ENCODE measurements at regions not wholly inside any gene's neighbourhood (a gene's known extent, or its start where the extent isn't known, plus 50 kb on each side); places are given as distances from the start of the nearest gene placed in this dataset.
"Not testable (repeated sequence)": the region's sequence is repeated elsewhere in the genome, so short reads cannot be mapped to it uniquely, and the experiment has no call there.

- H3K4me3 ChIP-seq (ENCODE audit: low read length): no peak overlapping the region
- no peaks in the 10 kb centered on the region for H3K9me3 ChIP-seq (ENCODE audit: control insufficient read depth, insufficient read depth, low read length)
- H3K27ac ChIP-seq (ENCODE audit: low read length): no peak overlapping the region
- no peaks in the 10 kb centered on the region for H3K36me3 ChIP-seq (ENCODE audit: control insufficient read depth, insufficient read depth, low read length)
- no CpG with 5 or more reads among the region's 22 CpGs for WGBS (ENCODE audit: insufficient coverage, insufficient read length)
- H3K27me3 ChIP-seq (ENCODE audit: control insufficient read depth, insufficient read depth, low read length): no peaks in the 10 kb centered on the region
- H3K4me1 ChIP-seq (ENCODE audit: control insufficient read depth, insufficient read depth, low read length): no peaks in the 10 kb centered on the region
- DNase-seq (ENCODE audit: low read depth, low spot score): no peak
Measured at GRCh38 chr6:170225852-170226417, 64.9 kb downstream of the DLL1 start.

GRCh38 chr6:170224694-170225660 is 65.9 kb downstream of the DLL1 start:
- no peak overlapping the region for H3K4me3 ChIP-seq (ENCODE audit: low read length)
- WGBS (ENCODE audit: insufficient coverage, insufficient read length): no CpG with 5 or more reads among the region's 23 CpGs
- H3K36me3 ChIP-seq (ENCODE audit: control insufficient read depth, insufficient read depth, low read length): no peaks in the 10 kb centered on the region
- DNase-seq (ENCODE audit: low read depth, low spot score): no peak
- no peaks in the 10 kb centered on the region for H3K27me3 ChIP-seq (ENCODE audit: control insufficient read depth, insufficient read depth, low read length)
- no peaks in the 10 kb centered on the region for H3K9me3 ChIP-seq (ENCODE audit: control insufficient read depth, insufficient read depth, low read length)
- H3K27ac ChIP-seq (ENCODE audit: low read length): no peak overlapping the region
- H3K4me1 ChIP-seq (ENCODE audit: control insufficient read depth, insufficient read depth, low read length): no peaks in the 10 kb centered on the region

- H3K4me1 ChIP-seq (ENCODE audit: control insufficient read depth, insufficient read depth, low read length): no peaks in the 10 kb centered on the region
- H3K9me3 ChIP-seq (ENCODE audit: control insufficient read depth, insufficient read depth, low read length): no peaks in the 10 kb centered on the region
- H3K36me3 ChIP-seq (ENCODE audit: control insufficient read depth, insufficient read depth, low read length): no peaks in the 10 kb centered on the region
- no CpG with 5 or more reads among the region's 25 CpGs for WGBS (ENCODE audit: insufficient coverage, insufficient read length)
- H3K27ac ChIP-seq (ENCODE audit: low read length): no peak overlapping the region
- DNase-seq (ENCODE audit: low read depth, low spot score): no peak
- no peaks in the 10 kb centered on the region for H3K27me3 ChIP-seq (ENCODE audit: control insufficient read depth, insufficient read depth, low read length)
- H3K4me3 ChIP-seq (ENCODE audit: low read length): no peak overlapping the region
Measured at GRCh38 chr6:170223718-170224693, 66.9 kb downstream of the DLL1 start.

- Histone ChIP-seq H3K27ac (ENCODE audit: low read length) (no peak overlapping the region), H3K9me3 (ENCODE audit: control insufficient read depth, insufficient read depth, low read length) (no peaks in the 10 kb centered on the region), H3K4me1 (ENCODE audit: control insufficient read depth, insufficient read depth, low read length) (no peaks in the 10 kb centered on the region), H3K4me3 (ENCODE audit: low read length) (no peak overlapping the region), H3K27me3 (ENCODE audit: control insufficient read depth, insufficient read depth, low read length) (no peaks in the 10 kb centered on the region), H3K36me3 (ENCODE audit: control insufficient read depth, insufficient read depth, low read length) (no peaks in the 10 kb centered on the region)
- no peak for DNase-seq (ENCODE audit: low read depth, low spot score)
- WGBS (ENCODE audit: insufficient coverage, insufficient read length): no CpG with 5 or more reads among the region's 32 CpGs
Measured at GRCh38 chr6:170222498-170223471, 68.1 kb downstream of the DLL1 start.

- H3K4me1 ChIP-seq (ENCODE audit: control insufficient read depth, insufficient read depth, low read length): no peaks in the 10 kb centered on the region
- no peak overlapping the region for H3K4me3 ChIP-seq (ENCODE audit: low read length)
- H3K27ac ChIP-seq (ENCODE audit: low read length): no peak overlapping the region
- H3K27me3 ChIP-seq (ENCODE audit: control insufficient read depth, insufficient read depth, low read length): no peaks in the 10 kb centered on the region
- no peaks in the 10 kb centered on the region for H3K36me3 ChIP-seq (ENCODE audit: control insufficient read depth, insufficient read depth, low read length)
- DNase-seq (ENCODE audit: low read depth, low spot score): no peak
- H3K9me3 ChIP-seq (ENCODE audit: control insufficient read depth, insufficient read depth, low read length): no peaks in the 10 kb centered on the region
- 100% methylated on average over 1 of the region's 29 CpGs for WGBS (ENCODE audit: insufficient coverage, insufficient read length)
Measured at GRCh38 chr6:170221753-170222400, 69.0 kb downstream of the DLL1 start.

- H3K27ac ChIP-seq (ENCODE audit: low read length): no peak overlapping the region
- H3K36me3 ChIP-seq (ENCODE audit: control insufficient read depth, insufficient read depth, low read length): no peaks in the 10 kb centered on the region
- WGBS (ENCODE audit: insufficient coverage, insufficient read length): no CpG with 5 or more reads among the region's 29 CpGs
- no peaks in the 10 kb centered on the region for H3K4me1 ChIP-seq (ENCODE audit: control insufficient read depth, insufficient read depth, low read length)
- no peak overlapping the region for H3K4me3 ChIP-seq (ENCODE audit: low read length)
- no peak for DNase-seq (ENCODE audit: low read depth, low spot score)
- no peaks in the 10 kb centered on the region for H3K9me3 ChIP-seq (ENCODE audit: control insufficient read depth, insufficient read depth, low read length)
- no peaks in the 10 kb centered on the region for H3K27me3 ChIP-seq (ENCODE audit: control insufficient read depth, insufficient read depth, low read length)
Measured at GRCh38 chr6:170221052-170221752, 69.7 kb downstream of the DLL1 start.

GRCh38 chr6:170213637-170214018 is 77.2 kb downstream of the DLL1 start:
- H3K36me3 ChIP-seq (ENCODE audit: control insufficient read depth, insufficient read depth, low read length); H3K4me3 ChIP-seq (ENCODE audit: low read length); H3K27me3 ChIP-seq (ENCODE audit: control insufficient read depth, insufficient read depth, low read length); DNase-seq (ENCODE audit: low read depth, low spot score); H3K4me1 ChIP-seq (ENCODE audit: control insufficient read depth, insufficient read depth, low read length); H3K9me3 ChIP-seq (ENCODE audit: control insufficient read depth, insufficient read depth, low read length); H3K27ac ChIP-seq (ENCODE audit: low read length): not testable (repeated sequence)
- no CpG with 5 or more reads among the region's 19 CpGs for WGBS (ENCODE audit: insufficient coverage, insufficient read length)

- H3K27me3 ChIP-seq (ENCODE audit: control insufficient read depth, insufficient read depth, low read length): no peaks in the 10 kb centered on the region
Measured at GRCh38 chr6:170212956-170213636, 77.8 kb downstream of the DLL1 start.

More at GRCh38 chr6:170212956-170213636, 77.8 kb downstream of the DLL1 start:
- Histone ChIP-seq H3K4me3 (ENCODE audit: low read length) (no peak overlapping the region), H3K9me3 (ENCODE audit: control insufficient read depth, insufficient read depth, low read length) (no peaks in the 10 kb centered on the region), H3K36me3 (ENCODE audit: control insufficient read depth, insufficient read depth, low read length) (no peaks in the 10 kb centered on the region), H3K4me1 (ENCODE audit: control insufficient read depth, insufficient read depth, low read length) (no peaks in the 10 kb centered on the region), H3K27ac (ENCODE audit: low read length) (no peak overlapping the region)
- DNase-seq (ENCODE audit: low read depth, low spot score): no peak
- WGBS (ENCODE audit: insufficient coverage, insufficient read length): no CpG with 5 or more reads among the region's 40 CpGs
